Choroid plexus epithelial cell (primary cell): ENCODE measurements at regions not wholly inside any gene's neighbourhood (a gene's known extent, or its start where the extent isn't known, plus 50 kb on each side); places are given as distances from the start of the nearest gene placed in this dataset.
A peak's percentile ranks its signal among the peaks of the same experiment; 100 is the strongest.

Experiments used
- DNase-seq: peaks from one replicate; pipeline ENCODE4 v3.0.0-alpha.2; 2010; ENCODE audit warnings: low read depth
- H3K4me3 ChIP-seq: 2 replicates; pipeline ENCODE4 v1.5.1; 2011; ENCODE audit warnings: low read depth, mild to moderate bottlenecking, control low read depth, low read length, moderate library complexity
- CTCF ChIP-seq: conservative IDR thresholded peaks from 2 replicates; pipeline ENCODE4 v1.5.1; 2011; ENCODE audit warnings: low read depth, mild to moderate bottlenecking, control low read depth, inconsistent platforms, low read length, moderate library complexity

GRCh38 chr2:8407332-8407731, 274.5 kb upstream of the ID2 start:
- no peak for DNase-seq
- TF ChIP-seq CTCF, result no peak
- no peak overlapping the region for H3K4me3 ChIP-seq

DNA sequence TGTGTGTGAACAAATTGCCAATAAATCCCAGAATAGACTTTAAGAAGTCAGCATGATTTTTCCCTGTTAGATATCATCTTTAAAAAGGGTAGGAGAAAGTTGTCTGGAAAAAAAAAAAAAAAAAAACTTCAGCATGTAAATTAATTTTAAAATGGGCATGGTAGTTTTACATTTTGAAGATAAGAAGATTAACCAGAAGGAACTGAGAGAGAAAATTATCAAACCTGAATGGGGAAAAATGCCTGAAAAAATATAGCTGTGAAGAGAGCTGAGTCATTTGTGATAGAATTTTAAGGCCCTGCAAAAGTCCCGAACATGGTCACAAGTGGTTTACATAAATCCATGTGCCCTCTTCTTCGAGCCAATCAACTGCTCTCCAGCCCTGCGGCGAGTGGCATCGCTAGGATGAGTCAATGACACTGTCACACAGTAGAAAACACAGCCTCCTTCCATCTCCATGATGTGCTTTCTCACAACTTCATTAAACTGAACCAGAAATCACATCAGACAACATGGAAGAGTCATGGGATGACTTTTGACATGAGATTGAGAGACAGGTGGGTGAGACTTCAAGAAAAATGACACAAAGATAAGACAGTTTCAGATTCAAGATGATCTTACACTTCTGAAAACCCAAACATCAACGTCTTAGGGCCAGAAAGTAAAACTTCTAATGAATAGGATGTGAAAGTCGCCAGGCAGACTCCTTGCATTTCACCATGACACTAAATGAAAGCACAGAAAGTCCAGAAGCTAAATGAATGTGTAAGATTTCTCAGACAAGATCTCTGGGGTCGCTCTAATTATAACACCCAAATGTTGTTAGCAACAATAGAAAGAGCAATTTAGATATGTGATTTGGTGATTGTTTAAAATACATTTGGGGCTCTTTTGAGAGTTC, 273.0 kb upstream of the ID2 start:
- H3K4me3 ChIP-seq, result no peak overlapping the region
- TF ChIP-seq CTCF, result no peak
- DNase-seq, result no peak

DNA sequence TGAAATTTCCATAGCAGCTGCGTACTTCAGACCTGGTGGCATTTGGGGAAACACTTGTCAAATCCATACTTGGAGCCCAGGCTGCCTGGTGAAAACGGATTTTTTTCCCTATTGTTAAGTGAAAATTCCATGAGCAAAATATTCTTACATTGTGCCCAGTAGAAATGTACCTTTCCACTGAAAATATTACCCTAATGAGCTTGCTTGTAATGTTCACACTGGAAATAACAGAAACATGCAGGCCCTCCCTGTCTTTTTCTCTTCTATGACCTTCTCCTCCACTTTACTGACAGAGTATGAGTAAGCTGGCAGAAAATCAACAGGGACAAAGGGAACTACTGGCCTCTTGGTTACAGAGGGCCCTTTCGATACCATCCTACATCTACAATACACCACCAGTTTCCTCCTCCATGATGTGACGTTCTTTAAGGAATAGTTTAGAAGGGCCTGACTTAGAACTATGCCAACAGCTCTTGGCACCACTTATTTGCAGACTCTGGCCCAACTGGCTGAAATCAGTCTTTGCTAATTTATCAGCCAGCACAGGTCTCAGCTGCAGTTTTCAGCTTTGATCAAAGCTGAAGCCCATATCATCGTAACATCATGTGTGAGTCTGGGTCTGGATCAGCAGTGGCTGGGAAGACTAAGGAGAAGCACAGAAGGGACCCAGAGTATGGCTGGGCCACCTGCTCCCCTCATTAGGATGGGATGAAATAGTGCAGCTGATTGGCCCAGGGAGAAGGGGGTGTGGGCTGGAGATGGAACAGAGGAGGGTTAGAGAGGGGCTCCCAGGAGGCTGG, 272.2 kb upstream of the ID2 start:
- no peak overlapping the region for H3K4me3 ChIP-seq
- DNase-seq, result no peak
- TF ChIP-seq CTCF, result no peak

- TF ChIP-seq CTCF, result no peak
- H3K4me3 ChIP-seq, result no peak overlapping the region
- no peak for DNase-seq
Measured at GRCh38 chr2:8412082-8412481, 269.8 kb upstream of the ID2 start.

DNA sequence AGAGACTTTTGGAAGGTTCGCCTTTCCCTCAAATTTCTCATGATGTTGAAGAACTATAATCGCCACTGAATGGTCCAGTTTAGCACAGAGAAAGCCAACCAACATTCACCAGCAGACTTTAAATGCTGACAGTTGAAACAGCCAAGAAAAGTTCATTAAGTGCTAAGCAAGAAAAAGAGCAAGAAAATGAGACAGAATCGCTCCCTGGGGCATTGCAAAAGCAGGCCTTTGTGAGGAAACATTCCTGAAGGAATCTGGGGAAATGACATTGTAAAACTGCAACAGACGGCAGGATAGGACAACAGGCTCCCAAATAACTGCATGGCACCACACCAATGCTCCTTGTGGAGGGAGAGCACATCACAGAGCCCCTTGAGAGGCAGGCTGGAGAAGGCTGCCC, 269.3 kb upstream of the ID2 start:
- H3K4me3 ChIP-seq, result no peak overlapping the region
- TF ChIP-seq CTCF, result no peak
- no peak for DNase-seq

DNA sequence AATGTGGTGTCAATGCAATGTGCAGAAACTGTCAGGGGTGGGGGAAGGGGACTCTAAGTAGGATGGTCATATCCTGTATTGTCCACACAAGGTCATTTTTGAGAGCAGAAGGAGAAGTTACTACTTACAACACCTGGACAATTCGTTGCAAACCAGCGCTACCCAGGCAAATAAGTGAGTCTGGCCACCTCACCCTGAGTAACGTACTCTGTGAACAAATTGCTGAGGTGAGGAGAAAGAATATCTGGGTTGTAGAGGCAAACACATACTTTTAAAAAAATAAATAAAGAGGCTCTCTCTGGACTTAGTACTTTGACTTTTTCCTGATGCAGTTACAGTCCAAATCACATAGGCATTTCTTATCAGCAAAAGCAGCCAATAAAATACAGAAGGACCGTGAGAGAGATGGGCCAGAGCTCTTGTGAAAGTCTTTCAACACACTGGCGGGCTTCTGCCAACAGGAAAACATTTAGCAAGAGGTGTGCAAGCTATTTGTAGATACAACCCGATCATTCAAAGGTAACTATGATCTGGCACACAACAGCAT, 268.2 kb upstream of the ID2 start:
- DNase-seq, result peak; percentile 21
- no peak for TF ChIP-seq CTCF

More for the DNA sequence above, 268.2 kb upstream of the ID2 start:
- no peak overlapping the region for H3K4me3 ChIP-seq
